ENCODE measurements at regions not wholly inside any gene's neighbourhood (a gene's known extent, or its start where the extent isn't known, plus 50 kb on each side); places are given as distances from the start of the nearest gene placed in this dataset.

GRCh38 chr5:116763987-116764866 is 189.6 kb upstream of the SEMA6A start:
- H3K27ac ChIP-seq, result no peak overlapping the region
- no peak overlapping the region for H3K4me3 ChIP-seq
- H3K36me3 ChIP-seq, result no peaks in the 10 kb centered on the region
- TF ChIP-seq CTCF (IDR thresholded peaks at IDR 0.05) (no peak), POLR2A (IDR thresholded peaks at IDR 0.05) (no peak)
- DNase-seq, result no peak
- no peaks in the 10 kb centered on the region for H3K9me3 ChIP-seq
- H3K4me1 ChIP-seq, result no peaks in the 10 kb centered on the region
- no peaks in the 10 kb centered on the region for H3K27me3 ChIP-seq

GRCh38 chr5:116759860-116760640 is 185.4 kb upstream of the SEMA6A start:
- Histone ChIP-seq H3K4me1 (no peaks in the 10 kb centered on the region), H3K27ac (peak overlapping the region in 1 of 4 donors; percentile 12), H3K9me3 (no peaks in the 10 kb centered on the region), H3K27me3 (no peaks in the 10 kb centered on the region), H3K36me3 (no peaks in the 10 kb centered on the region), H3K4me3 (no peak overlapping the region)
- TF ChIP-seq CTCF (IDR thresholded peaks at IDR 0.05) (no peak), POLR2A (IDR thresholded peaks at IDR 0.05) (no peak)
- no peak for DNase-seq

GRCh38 chr5:116757326-116757725 is 182.7 kb upstream of the SEMA6A start:
- Histone ChIP-seq H3K4me3 (no peak overlapping the region), H3K4me1 (no peaks in the 10 kb centered on the region), H3K27ac (no peak overlapping the region), H3K9me3 (no peaks in the 10 kb centered on the region), H3K27me3 (no peaks in the 10 kb centered on the region), H3K36me3 (no peaks in the 10 kb centered on the region)
- no peak for DNase-seq
- no peak for TF ChIP-seq CTCF (IDR thresholded peaks at IDR 0.05)
- TF ChIP-seq POLR2A (IDR thresholded peaks at IDR 0.05), result no peak

- no peaks in the 10 kb centered on the region for H3K36me3 ChIP-seq
These were observed 181.9 kb upstream of the SEMA6A start for GRCh38 chr5:116756531-116756930.

GRCh38 chr5:116754556-116754955 is 179.9 kb upstream of the SEMA6A start:
- H3K4me3 ChIP-seq, result no peak overlapping the region
- no peaks in the 10 kb centered on the region for H3K36me3 ChIP-seq
- H3K27ac ChIP-seq, result no peak overlapping the region
- H3K9me3 ChIP-seq, result no peaks in the 10 kb centered on the region
- no peaks in the 10 kb centered on the region for H3K27me3 ChIP-seq
- DNase-seq, result no peak
- TF ChIP-seq POLR2A (IDR thresholded peaks at IDR 0.05) (no peak), CTCF (IDR thresholded peaks at IDR 0.05) (no peak)
- no peaks in the 10 kb centered on the region for H3K4me1 ChIP-seq

More at GRCh38 chr5:116756531-116756930, 181.9 kb upstream of the SEMA6A start:
- Histone ChIP-seq H3K27ac (no peak overlapping the region), H3K4me1 (no peaks in the 10 kb centered on the region), H3K27me3 (no peaks in the 10 kb centered on the region), H3K9me3 (no peaks in the 10 kb centered on the region), H3K4me3 (no peak overlapping the region)
- no peak for DNase-seq
- TF ChIP-seq POLR2A (IDR thresholded peaks at IDR 0.05) (no peak), CTCF (IDR thresholded peaks at IDR 0.05) (no peak)

Measured in Peyer's patch (tissue), 4 donors.